NCI-H2107 (cell line): ENCODE measurements at regions not wholly inside any gene's neighbourhood (a gene's known extent, or its start where the extent isn't known, plus 50 kb on each side); places are given as distances from the start of the nearest gene placed in this dataset.
"Not testable (repeated sequence)": the region's sequence is repeated elsewhere in the genome, so short reads cannot be mapped to it uniquely, and the experiment has no call there.

Source experiments
- DNase-seq: peaks from one replicate; lab custom pipeline; 2025; lab: John Stamatoyannopoulos, UW

- no peak for DNase-seq
These were observed 86.8 kb downstream of the NDUFA12 start for GRCh38 chr12:94916663-94917062.

GRCh38 chr12:94909663-94910062 lies 93.8 kb downstream of the NDUFA12 start:
- no peak for DNase-seq

- not testable (repeated sequence) for DNase-seq
These were observed 97.7 kb downstream of the NDUFA12 start for GRCh38 chr12:94905749-94906148.

- no peak for DNase-seq
These were observed 103.0 kb downstream of the NDUFA12 start for GRCh38 chr12:94900496-94900895.

GRCh38 chr12:94898388-94898787 lies 105.1 kb downstream of the NDUFA12 start:
- no peak for DNase-seq

GRCh38 chr12:94892544-94893267 lies 110.8 kb downstream of the NDUFA12 start:
- DNase-seq = no peak

GRCh38 chr12:94889445-94890210 lies 113.9 kb downstream of the NDUFA12 start:
- DNase-seq = no peak

GRCh38 chr12:94879542-94879941 lies 124.0 kb downstream of the NDUFA12 start:
- DNase-seq = no peak

- DNase-seq = no peak
These were observed 128.0 kb downstream of the NDUFA12 start for GRCh38 chr12:94875525-94875924.

GRCh38 chr12:94874518-94875302 lies 128.8 kb downstream of the NDUFA12 start:
- DNase-seq = no peak

- no peak for DNase-seq
These were observed 129.6 kb downstream of the NDUFA12 start for GRCh38 chr12:94873734-94874517.

- no peak for DNase-seq
These were observed 130.3 kb downstream of the NDUFA12 start for GRCh38 chr12:94872971-94873733.

GRCh38 chr12:94872671-94872970 lies 130.9 kb downstream of the NDUFA12 start:
- DNase-seq = no peak

- no peak for DNase-seq
These were observed 131.4 kb downstream of the NDUFA12 start for GRCh38 chr12:94872007-94872653.

- DNase-seq = no peak
These were observed 133.0 kb downstream of the NDUFA12 start for GRCh38 chr12:94870511-94870910.

- no peak for DNase-seq
These were observed 135.3 kb downstream of the NDUFA12 start for GRCh38 chr12:94868161-94868560.

GRCh38 chr12:94867066-94867855 lies 136.2 kb downstream of the NDUFA12 start:
- no peak for DNase-seq

GRCh38 chr12:94864987-94865386 lies 138.5 kb downstream of the NDUFA12 start:
- no peak for DNase-seq

- no peak for DNase-seq
These were observed 140.0 kb downstream of the NDUFA12 start for GRCh38 chr12:94863321-94864035.
